ENCODE measurements at regions not wholly inside any gene's neighbourhood (a gene's known extent, or its start where the extent isn't known, plus 50 kb on each side); places are given as distances from the start of the nearest gene placed in this dataset.

GRCh38 chr1:87689487-87689886 is 360.8 kb downstream of the LMO4 start:
- no peak for TF ChIP-seq CTCF (conservative IDR thresholded peaks at IDR 0.05 in 1 of 2, IDR thresholded peaks at IDR 0.05 in 1 of 2; ENCODE audit: extremely low read depth in 1 of 2, insufficient read depth in 1 of 2, low read depth in 1 of 2, low read length in 2 of 2)
- no peak for TF ChIP-seq EZH2 (IDR thresholded peaks at IDR 0.05; ENCODE audit: borderline replicate concordance, low read length)
